Mesendoderm (in vitro differentiated cells): ENCODE measurements at regions not wholly inside any gene's neighbourhood (a gene's known extent, or its start where the extent isn't known, plus 50 kb on each side); places are given as distances from the start of the nearest gene placed in this dataset.

ENCODE experiments used
- DNase-seq: peaks from one replicate; pipeline ENCODE4 v3.0.0; 2013
- H2AK5ac ChIP-seq: 2 replicates; pipeline ENCODE4 v1.6.1; 2013; ENCODE audit warnings: low read length, inconsistent platforms
- H2BK120ac ChIP-seq: 2 replicates; pipeline ENCODE4 v1.6.1; 2013; ENCODE audit warnings: low read depth, mild to moderate bottlenecking, low read length, moderate library complexity, mixed read lengths
- H2BK15ac ChIP-seq: replicated peaks from 2 replicates; pipeline ENCODE4 v1.6.1; 2013; ENCODE audit warnings: low read depth, mild to moderate bottlenecking, moderate library complexity
- H2BK5ac ChIP-seq: 2 replicates; pipeline ENCODE4 v1.6.1; 2013; ENCODE audit warnings: low read length, inconsistent platforms
- H3K18ac ChIP-seq: 2 replicates; pipeline ENCODE4 v1.6.1; 2013; ENCODE audit warnings: mild to moderate bottlenecking, low read length, mixed read lengths
- H3K23ac ChIP-seq: one replicate; pipeline ENCODE4 v1.6.1; 2013; ENCODE audit warnings: low read length
- H3K27ac ChIP-seq: 2 replicates; pipeline ENCODE4 v1.5.1; 2013; ENCODE audit warnings: low read depth, mild to moderate bottlenecking, inconsistent platforms, low read length, moderate library complexity
- H3K27me3 ChIP-seq: 2 replicates; pipeline ENCODE4 v1.6.1; 2013; ENCODE audit warnings: low read length, control low read depth, mild to moderate bottlenecking, inconsistent platforms; ENCODE audit not compliant: insufficient read depth, poor library complexity
- H3K36me3 ChIP-seq: 2 replicates; pipeline ENCODE4 v1.6.1; 2013; ENCODE audit warnings: low read length, inconsistent platforms; ENCODE audit not compliant: control insufficient read depth, insufficient read depth
- H3K4ac ChIP-seq: one replicate; pipeline ENCODE4 v1.6.1; 2013; ENCODE audit warnings: low read depth, mild to moderate bottlenecking, low read length, moderate library complexity
- H3K4me1 ChIP-seq: 2 replicates; pipeline ENCODE4 v1.6.1; 2013; ENCODE audit warnings: low read depth, low read length, inconsistent platforms; ENCODE audit not compliant: control insufficient read depth
- H3K4me2 ChIP-seq: 2 replicates; pipeline ENCODE4 v1.6.1; 2013; ENCODE audit warnings: low read length
- H3K4me3 ChIP-seq: 2 replicates; pipeline ENCODE4 v1.5.1; 2013; ENCODE audit warnings: mild to moderate bottlenecking, low read length
- H3K56ac ChIP-seq: one replicate; pipeline ENCODE4 v1.6.1; 2013; ENCODE audit warnings: low read length
- H3K79me1 ChIP-seq: 2 replicates; pipeline ENCODE4 v1.6.1; 2013; ENCODE audit warnings: low read length, inconsistent platforms
- H3K79me2 ChIP-seq: 2 replicates; pipeline ENCODE4 v1.6.1; 2013; ENCODE audit warnings: mild to moderate bottlenecking, low read length; ENCODE audit not compliant: control insufficient read depth, insufficient read depth
- H3K9ac ChIP-seq: 2 replicates; pipeline ENCODE4 v1.6.1; 2013; ENCODE audit warnings: low read length, inconsistent platforms
- H4K5ac ChIP-seq: one replicate; pipeline ENCODE4 v1.6.1; 2013; ENCODE audit warnings: low read length
- H4K8ac ChIP-seq: one replicate; pipeline ENCODE4 v1.6.1; 2013; ENCODE audit warnings: low read depth, mild to moderate bottlenecking, control low read depth, low read length, moderate library complexity
- WGBS: extraction: QIAGEN DNeasy Blood & Tissue Kit; methylation state at CpG from one replicate; pipeline ENCODE4 v1.1.7; 2013; ENCODE audit warnings: low lambda C conversion rate, missing lambda C conversion rate; ENCODE audit not compliant: insufficient coverage; ENCODE audit errors: extremely low coverage; 5-methylcytosine and 5-hydroxymethylcytosine counted together

DNA sequence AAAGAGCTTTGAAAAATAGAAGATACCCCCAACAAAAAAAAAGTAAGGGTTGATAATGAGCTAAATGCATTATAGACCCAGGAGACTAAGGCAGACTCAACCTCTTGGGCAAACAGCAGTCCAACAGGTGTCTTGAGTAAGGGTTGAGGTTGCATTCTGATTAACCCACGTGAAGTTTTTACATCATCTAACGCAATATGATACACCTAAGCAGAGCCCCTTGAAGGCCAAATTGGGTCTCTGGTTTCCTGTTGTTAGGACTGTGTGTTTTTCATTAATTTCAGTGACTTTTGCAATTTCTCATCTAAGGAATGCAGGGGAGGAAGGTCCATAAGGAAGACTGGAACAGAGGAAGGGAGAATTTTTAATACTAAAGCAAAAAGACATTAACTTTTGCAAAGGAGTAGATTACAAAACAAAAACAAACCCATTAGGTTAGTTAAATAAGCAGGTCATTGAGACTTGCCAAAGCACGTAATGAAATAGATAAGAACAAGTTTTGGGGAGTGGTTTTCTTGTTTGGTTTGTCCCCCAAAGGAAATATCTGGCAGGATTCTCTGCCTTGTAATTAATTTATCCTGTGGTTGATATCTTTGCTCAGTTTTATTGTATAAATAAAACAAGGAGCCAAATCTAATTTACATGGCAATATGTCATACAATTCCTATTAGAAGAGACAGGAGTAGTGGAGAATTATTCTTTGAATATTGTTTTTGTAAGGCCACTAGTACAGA lies 244.3 kb downstream of the ETAA1 start:
- Histone ChIP-seq H3K9ac (no peak overlapping the region), H4K5ac (no peak overlapping the region), H2BK15ac (no peak overlapping the region), H3K79me1 (no peaks in the 10 kb centered on the region), H3K4ac (no peak overlapping the region), H3K4me1 (no peaks in the 10 kb centered on the region), H3K4me2 (no peak overlapping the region), H2AK5ac (no peak overlapping the region), H4K8ac (no peak overlapping the region), H3K79me2 (no peaks in the 10 kb centered on the region), H3K27me3 (no peaks in the 10 kb centered on the region), H2BK5ac (no peak overlapping the region), H2BK120ac (no peak overlapping the region), H3K4me3 (no peak overlapping the region), H3K27ac (no peak overlapping the region), H3K23ac (no peak overlapping the region), H3K36me3 (no peaks in the 10 kb centered on the region), H3K18ac (no peak overlapping the region), H3K56ac (no peak overlapping the region)
- DNase-seq, result no peak
- whole genome bisulfite sequencing, result no CpG with 5 or more reads among the region's 3 CpGs

DNA sequence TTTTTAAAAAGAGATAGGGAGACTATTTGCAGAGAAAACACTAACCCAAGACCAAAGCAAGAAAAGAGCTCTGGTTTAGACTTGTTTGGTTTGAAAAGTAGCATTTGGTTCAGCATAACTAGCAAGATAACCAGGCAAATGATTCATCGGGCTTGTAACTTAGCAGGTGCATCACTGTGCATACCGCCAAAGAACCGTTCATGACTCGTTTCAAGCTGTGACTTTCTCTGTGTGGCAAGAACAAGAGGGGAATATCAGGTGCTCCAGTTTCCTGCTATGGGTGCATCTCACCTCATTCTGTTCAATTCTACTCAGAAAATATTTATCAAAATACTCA lies 244.9 kb downstream of the ETAA1 start:
- Histone ChIP-seq H4K5ac (no peak overlapping the region), H3K79me1 (no peaks in the 10 kb centered on the region), H3K36me3 (no peaks in the 10 kb centered on the region), H2BK5ac (no peak overlapping the region), H3K9ac (no peak overlapping the region), H3K18ac (no peak overlapping the region), H2AK5ac (no peak overlapping the region), H3K79me2 (no peaks in the 10 kb centered on the region), H3K4ac (no peak overlapping the region), H3K27ac (no peak overlapping the region), H2BK15ac (no peak overlapping the region), H3K4me1 (no peaks in the 10 kb centered on the region), H3K4me2 (no peak overlapping the region), H3K4me3 (no peak overlapping the region), H4K8ac (no peak overlapping the region), H3K27me3 (no peaks in the 10 kb centered on the region), H2BK120ac (no peak overlapping the region), H3K56ac (no peak overlapping the region), H3K23ac (no peak overlapping the region)
- no peak for DNase-seq
- WGBS, result no CpG with 5 or more reads among the region's 4 CpGs

DNA sequence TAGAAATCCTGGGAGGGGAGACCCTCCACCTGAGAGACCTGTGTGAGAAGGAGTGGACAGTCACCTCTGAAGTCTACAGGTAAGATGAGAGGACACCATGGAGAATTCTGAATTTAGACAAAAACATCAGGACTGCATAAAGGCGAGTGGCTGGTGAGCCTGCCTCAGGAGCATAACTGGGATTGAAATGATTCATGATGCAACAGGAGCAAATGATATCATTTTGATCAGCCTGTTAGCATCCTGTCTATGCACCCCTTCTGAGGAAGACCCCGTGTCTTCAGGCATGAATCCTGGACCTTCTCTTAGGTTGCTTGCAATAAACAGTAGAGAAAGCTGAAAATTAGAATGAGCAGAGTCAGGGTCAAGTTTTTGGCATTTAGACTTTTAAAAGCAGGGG lies 245.8 kb downstream of the ETAA1 start:
- Histone ChIP-seq H2AK5ac (no peak overlapping the region), H3K4me2 (no peak overlapping the region), H3K4me3 (no peak overlapping the region), H3K56ac (no peak overlapping the region), H4K5ac (no peak overlapping the region), H2BK5ac (no peak overlapping the region), H3K23ac (no peak overlapping the region), H3K4me1 (no peaks in the 10 kb centered on the region), H3K79me2 (no peaks in the 10 kb centered on the region), H3K27me3 (no peaks in the 10 kb centered on the region), H3K27ac (no peak overlapping the region), H3K4ac (no peak overlapping the region), H3K18ac (no peak overlapping the region), H3K36me3 (no peaks in the 10 kb centered on the region), H2BK120ac (no peak overlapping the region), H4K8ac (no peak overlapping the region), H3K9ac (no peak overlapping the region), H3K79me1 (no peaks in the 10 kb centered on the region), H2BK15ac (no peak overlapping the region)
- DNase-seq, result no peak
- WGBS, result no CpG with 5 or more reads among the region's 2 CpGs

DNA sequence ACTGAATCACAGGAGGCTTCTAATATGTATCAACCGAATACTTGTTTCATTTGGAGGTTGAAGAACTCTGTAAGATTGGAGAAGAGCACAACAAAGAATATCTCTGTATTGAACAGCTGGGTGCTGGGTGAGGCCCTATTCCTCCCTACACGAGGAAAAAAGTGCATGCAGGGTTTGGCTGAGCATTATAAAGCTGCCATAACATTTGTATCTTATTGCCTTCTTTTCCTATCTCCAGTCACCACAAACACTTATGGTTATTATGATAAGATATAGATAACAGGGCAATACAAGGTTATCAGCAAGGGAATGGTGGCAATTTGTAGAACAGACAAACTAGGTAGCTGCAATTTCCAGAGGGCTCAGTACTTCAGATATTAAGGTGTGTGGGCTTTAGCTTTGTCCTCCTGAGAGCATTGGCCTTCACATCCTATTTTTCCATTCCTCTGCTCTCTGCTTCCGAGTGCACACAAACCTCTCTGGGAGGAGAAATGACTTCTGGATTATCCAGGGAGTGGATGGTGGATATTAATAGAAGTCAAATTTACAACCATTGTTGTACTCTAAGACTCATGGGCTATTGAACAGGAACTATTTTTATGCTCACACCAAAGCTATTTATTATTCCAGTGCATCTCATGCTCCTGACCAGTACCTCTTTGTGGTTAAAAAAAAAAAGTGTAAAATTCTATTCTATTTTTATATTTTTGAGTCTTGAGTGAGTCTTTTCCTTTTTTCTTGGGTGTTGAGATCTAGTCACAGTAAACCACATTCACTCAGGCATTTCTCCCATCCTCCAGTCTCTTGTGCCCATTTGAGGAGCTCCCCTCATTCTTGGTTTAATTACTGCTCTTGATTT lies 248.4 kb downstream of the ETAA1 start:
- Histone ChIP-seq H2AK5ac (no peak overlapping the region), H2BK120ac (no peak overlapping the region), H3K4me3 (no peak overlapping the region), H3K4ac (no peak overlapping the region), H3K4me2 (no peak overlapping the region), H3K9ac (no peak overlapping the region), H4K5ac (no peak overlapping the region), H3K4me1 (no peaks in the 10 kb centered on the region), H2BK5ac (no peak overlapping the region), H3K23ac (no peak overlapping the region), H3K18ac (no peak overlapping the region), H3K56ac (no peak overlapping the region), H2BK15ac (no peak overlapping the region), H3K79me1 (no peaks in the 10 kb centered on the region), H3K27me3 (no peaks in the 10 kb centered on the region), H3K79me2 (no peaks in the 10 kb centered on the region), H3K36me3 (no peaks in the 10 kb centered on the region), H4K8ac (no peak overlapping the region), H3K27ac (no peak overlapping the region)
- peak; percentile 28 for DNase-seq
- WGBS, result no CpG with 5 or more reads among the region's 3 CpGs

DNA sequence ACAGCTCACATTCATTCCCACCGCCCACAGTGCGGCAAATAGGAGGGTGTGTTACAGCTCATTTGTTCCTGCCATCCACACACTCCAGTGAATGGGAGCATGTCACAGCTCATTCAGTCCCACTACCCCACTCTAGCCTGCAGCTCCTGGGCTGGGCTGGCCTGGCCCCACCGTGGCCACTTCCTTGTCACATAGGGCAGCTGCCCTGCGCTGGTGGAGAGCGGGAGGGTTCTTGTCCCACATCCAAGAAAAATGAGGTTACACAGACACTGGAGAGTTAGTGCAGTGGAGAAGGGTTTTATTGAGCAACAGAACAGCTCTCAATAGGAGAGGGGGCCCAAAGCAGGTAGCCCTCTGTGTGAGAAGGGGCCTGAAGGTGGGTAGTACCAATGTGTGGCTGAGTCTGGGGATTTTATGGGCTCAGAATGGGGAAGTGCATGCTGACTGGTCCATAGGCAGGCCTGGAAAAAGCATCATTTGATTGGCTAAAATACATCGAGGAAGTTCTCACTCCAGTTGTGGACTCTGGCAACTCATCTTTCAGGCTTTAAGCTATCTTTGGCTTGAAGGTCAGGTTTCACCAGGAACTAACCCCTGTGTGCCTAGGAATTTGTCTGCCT lies 249.7 kb downstream of the ETAA1 start:
- DNase-seq, result no peak
- Histone ChIP-seq H3K36me3 (no peaks in the 10 kb centered on the region), H3K27ac (no peak overlapping the region), H3K4ac (no peak overlapping the region), H3K23ac (no peak overlapping the region), H3K79me1 (no peaks in the 10 kb centered on the region), H3K4me2 (no peak overlapping the region), H3K79me2 (no peaks in the 10 kb centered on the region), H2BK120ac (no peak overlapping the region), H3K9ac (no peak overlapping the region), H2BK15ac (no peak overlapping the region), H3K56ac (no peak overlapping the region), H3K18ac (no peak overlapping the region), H4K5ac (no peak overlapping the region), H2BK5ac (no peak overlapping the region), H3K4me3 (no peak overlapping the region), H3K27me3 (no peaks in the 10 kb centered on the region), H3K4me1 (no peaks in the 10 kb centered on the region), H2AK5ac (no peak overlapping the region), H4K8ac (no peak overlapping the region)
- WGBS, result no CpG with 5 or more reads among the region's 6 CpGs
